ENCODE measurements at regions not wholly inside any gene's neighbourhood (a gene's known extent, or its start where the extent isn't known, plus 50 kb on each side); places are given as distances from the start of the nearest gene placed in this dataset.
"Not testable (repeated sequence)": the region's sequence is repeated elsewhere in the genome, so short reads cannot be mapped to it uniquely, and the experiment has no call there.

- DNase-seq (ENCODE audit: low read depth), result no peak
Observed at GRCh38 chr12:30203981-30204380, 420.2 kb upstream of the TMTC1 start.

DNA sequence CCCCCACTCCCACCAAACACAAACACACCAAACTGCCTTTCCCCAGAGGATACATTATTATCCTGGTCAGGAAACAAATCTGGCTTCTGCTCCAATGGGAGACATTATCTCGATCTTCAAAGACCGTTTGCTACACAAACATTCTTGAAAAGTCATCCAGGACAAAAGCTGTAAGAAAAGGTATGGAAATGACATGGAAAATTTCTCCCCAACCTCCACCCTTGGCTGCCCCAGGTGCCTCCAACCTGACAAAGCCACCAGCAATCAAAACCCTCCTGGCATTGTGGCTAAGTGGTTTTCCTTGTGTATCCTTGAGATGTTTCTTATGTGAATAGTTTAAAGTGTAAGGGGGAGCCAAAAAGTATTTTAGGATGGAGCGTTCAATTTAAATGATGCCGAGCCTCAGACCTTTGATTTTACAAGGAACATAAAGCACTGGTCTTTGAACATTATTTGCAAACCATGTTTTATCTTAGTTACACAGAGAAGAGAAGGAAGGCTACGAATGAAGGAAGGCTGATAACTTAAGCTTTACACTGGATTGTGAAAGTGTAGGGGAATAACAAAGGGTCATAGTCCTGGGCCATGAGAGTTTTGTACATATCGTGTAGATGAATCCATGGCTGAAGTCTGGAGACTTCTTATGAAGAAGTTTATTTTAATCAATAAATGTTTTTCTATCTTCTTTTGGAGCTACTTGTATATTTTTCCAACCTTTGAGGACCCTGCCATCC lies 418.9 kb upstream of the TMTC1 start:
- DNase-seq (ENCODE audit: low read depth), result no peak

DNA sequence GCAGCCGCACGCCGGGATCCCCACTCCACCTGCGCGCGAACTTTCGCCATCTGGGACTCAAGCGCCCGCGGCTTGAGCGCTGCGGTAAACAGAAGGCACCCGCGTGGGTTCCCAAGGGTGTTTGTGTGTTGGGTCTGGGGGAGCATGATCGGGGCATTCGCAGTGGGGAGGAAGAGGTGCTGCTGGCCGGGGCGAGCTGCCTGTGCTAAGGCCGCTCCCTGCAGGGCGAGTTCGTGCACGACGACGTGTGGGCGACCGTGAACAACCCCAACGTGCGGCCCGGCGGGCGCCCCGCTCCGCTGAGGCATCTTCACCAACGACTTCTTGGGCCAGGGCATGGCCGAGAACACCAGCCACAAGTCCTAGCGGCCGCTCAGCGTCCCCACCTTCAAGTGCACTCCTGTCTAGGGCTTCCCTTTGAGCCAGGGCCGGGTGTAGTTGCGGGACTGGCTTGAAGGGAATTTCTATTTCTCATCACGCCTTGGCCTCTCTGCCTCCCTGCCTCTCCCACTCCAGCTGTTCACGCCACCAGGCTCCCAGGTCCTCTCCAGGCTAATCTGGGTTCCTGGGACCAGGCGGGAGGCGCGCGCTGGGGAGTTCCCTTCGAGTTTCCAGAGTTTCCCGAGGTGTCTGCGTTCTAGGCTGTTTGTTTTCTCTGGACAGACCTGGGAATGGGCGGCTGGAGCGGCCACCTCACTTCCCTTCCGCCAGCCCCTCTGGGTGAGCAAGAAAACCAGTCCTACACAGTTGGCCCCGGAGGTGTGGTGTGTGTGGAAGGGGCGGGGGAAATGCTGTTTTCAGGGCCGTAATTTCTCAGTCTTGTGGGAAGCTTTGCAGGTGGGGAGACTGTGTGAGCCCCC lies 417.8 kb upstream of the TMTC1 start:
- no peak for DNase-seq (ENCODE audit: low read depth)

GRCh38 chr12:30200864-30201263 lies 417.1 kb upstream of the TMTC1 start:
- DNase-seq (ENCODE audit: low read depth), result no peak

- no peak for DNase-seq (ENCODE audit: low read depth)
Observed at GRCh38 chr12:30197392-30198057, 413.8 kb upstream of the TMTC1 start.

DNA sequence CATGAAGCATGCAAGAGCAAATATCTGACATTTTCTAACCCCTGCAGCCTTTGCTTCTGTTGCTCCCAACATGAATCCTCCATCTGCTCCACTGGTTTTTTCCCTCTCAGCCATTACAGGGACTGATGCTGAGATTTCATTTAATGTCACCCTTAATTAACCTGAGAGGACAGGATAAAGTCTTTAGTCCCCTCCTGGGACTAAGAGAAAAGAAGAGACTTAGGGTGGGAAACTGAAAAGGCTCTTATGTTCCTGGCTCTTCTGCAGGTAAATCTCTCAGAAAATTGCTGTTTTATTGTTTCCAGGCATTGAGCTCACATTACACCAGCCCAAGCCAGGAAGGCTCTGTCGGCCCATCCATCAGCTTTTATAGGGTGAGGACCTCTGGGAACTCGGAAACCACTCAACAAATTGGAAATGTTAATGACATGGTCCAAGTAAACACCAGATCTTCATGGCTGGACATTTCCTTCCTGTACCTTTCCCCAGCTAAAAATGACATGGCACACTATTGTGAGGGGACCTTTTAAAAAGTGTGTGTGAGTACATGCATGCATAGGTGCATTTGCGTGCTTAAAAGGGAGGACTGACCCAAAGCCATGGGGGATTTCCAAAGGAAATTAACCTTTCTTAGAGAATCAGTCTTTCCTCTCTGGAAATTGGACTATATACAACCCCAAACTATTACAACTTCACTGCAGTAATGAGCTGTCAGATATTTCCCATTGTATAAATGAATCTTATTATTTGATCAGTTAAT lies 408.1 kb upstream of the TMTC1 start:
- no peak for DNase-seq (ENCODE audit: low read depth)

- DNase-seq (ENCODE audit: low read depth), result peak; percentile 14
Observed at GRCh38 chr12:30188602-30189326, 405.0 kb upstream of the TMTC1 start.

DNA sequence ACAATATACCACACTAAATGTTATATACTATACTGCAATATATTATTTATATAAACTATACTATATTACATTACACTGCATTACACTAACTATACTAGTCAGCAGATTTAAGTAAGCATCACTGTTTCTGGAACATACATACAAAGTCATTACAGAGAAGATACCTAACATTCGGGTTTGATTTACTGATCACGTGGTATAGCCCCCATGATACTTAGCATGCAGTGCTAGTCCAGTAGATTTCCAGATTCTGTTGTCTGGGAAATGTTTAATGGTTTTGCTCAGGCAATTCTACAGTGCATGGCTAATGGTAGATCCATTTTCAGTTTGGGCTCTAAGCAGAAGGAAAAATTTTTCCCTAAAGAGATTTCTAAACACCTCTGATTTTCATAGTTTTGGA lies 403.7 kb upstream of the TMTC1 start:
- DNase-seq (ENCODE audit: low read depth), result no peak

DNA sequence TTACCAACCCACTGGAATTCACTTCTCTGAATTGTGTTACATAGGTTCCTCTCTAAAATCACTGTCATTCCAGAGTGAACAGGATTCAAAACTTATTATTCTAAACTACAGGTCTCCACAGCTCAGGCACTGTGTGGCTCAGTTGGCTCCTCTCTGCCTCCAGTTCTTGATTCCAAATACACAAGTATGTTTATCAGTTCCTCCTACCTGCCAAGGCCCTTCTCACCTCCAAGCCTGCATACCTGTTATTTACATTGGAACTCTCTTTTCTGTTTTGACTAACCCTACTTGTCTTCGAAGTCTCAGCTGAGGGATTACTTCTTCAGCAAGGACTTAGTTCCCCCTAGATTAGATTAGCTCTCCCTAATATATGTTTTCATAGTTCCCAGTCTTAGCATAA lies 397.6 kb upstream of the TMTC1 start:
- DNase-seq (ENCODE audit: low read depth), result no peak

DNA sequence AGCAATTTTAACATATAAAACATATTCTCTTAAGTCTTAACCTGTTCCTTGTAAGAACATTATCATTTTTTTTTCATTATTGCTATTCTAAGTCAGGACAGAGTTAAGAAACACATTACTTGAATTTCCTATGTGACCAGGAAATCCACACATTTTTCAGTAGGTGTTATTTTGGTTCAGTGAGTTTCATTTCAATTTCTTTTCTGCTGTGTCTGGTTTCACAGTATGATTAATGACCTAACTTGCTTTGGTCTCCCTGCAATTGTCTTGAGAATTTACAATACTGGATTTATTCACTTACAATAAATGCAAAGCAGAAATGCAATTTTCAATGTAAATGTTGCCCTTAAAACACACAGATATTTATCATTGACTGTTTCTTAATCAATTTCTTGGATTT lies 396.9 kb upstream of the TMTC1 start:
- no peak for DNase-seq (ENCODE audit: low read depth)

DNA sequence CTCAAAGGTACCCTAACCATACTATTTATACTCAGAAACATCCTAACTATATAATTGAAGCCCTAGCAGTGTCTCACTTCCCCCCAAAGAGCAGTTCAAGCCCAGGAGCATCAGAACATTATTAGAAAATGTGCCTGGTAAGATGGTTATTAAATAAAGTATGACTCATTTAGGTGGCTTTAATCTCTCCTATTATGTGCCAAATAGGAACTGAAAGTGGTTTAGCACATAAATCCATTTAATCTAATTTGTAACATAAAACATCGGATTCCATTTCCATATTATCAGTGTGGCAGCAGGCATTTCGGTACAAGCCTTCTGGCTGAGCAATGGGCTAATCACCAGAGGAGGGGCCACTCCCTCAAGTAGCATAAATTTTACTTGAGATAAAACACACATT lies 395.2 kb upstream of the TMTC1 start:
- DNase-seq (ENCODE audit: low read depth), result no peak

DNA sequence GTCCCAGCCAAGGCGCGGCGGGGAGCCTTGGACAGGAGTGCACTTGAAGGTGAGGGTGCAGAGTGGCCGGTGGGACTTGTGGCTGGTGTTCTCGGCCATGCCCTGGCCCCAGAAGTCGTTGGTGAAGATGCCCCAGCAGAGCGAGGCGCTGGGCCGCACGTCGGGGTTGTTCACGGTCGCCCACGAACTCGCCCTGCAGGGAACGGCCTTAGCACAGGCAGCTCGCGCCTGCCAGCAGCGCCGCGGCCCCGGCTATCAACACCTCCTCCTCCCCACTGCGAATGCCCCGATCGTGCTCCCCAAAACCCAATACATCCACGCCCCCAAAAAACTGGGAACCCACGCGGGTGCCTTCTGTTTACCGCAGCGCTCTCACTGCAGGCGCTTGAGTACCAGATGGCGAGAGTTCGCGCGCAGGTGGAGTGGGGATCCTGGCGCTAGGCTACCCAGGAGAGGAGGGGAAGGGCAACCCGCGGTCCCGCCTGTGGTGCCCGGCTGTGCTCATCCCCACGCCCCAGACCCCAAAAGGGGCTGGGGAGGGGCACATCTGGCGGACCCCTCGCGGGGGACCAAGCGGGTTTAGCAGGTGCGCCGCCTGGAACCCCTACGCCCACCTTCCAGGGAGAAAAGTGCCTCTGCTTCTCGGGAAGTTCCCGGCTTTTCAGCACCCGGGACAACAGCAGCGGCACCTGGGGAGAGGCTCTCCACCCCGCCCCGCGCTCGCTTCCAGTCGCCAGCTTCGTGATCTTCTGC lies 386.3 kb upstream of the TMTC1 start:
- no peak for DNase-seq (ENCODE audit: low read depth)

DNA sequence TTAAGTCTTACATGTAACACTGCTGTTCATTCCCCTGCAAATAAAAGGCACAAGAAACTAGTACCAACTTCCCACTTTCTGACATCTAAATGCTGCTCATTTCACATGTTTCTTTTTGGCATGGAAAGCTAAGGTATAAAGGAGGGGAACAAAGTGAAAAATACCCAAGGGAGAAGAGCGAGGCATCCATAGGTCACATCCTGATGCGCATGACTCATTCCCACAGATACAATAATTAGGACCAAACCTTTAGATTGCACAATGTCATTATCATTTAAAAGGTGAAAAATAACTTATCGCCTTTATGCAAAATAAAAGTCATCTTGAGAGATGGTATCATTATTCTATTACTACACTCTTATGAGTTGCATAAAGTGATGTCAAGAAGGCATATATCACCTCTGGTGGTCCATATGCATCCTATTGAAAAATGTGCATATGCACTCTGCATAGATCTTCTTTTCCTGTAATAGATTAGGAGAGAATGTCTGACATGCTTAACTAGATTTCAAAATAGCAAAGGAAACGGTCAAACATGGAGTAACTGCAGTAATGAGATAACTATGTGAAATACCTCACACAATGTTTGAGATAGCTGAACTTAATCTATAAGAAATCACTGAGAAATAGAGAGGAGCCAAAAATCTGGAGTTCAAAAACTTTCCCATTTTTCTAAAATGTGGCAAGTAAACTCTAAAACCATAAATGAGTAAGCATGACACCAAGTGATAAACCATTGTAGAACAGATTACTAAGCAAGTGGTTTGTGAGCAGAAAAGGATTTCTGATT lies 382.5 kb upstream of the TMTC1 start:
- no peak for DNase-seq (ENCODE audit: low read depth)

- no peak for DNase-seq (ENCODE audit: low read depth)
Observed at GRCh38 chr12:30164382-30165318, 380.9 kb upstream of the TMTC1 start.

GRCh38 chr12:30156833-30157232 lies 373.1 kb upstream of the TMTC1 start:
- DNase-seq (ENCODE audit: low read depth), result not testable (repeated sequence)

DNA sequence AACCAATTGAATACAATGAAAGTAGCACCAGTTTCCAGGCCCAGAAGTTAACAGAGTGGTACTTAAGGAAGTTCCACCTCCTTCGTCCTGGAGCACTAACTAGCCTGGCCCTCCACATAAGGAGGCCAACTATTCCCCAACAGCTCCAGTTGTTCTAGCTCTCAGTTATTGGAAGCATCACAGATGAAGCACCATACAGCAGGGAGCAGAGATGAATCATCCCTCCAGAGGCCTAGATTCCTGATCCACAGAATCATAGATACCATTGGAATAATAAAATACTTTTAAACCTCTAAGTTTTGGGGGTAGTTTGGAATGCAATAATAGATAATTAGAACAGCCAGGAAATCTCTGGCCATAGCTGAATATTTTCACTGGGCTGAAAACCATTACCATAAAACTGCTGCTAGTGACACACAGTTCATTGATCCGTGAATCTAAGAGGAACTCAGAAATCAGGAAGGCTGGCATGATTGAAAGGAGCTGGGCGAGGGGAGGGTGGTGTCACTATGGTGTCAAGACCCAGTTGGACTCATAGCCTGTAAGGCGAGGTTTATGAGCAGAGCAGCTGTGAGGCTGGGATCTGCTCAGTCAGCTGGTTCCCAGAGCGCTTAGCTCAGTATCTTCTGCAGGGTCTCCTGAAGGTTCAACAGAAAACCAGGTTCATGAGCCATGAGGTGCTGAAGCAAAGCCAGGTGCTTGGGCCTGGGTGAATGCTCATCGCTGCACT lies 371.4 kb upstream of the TMTC1 start:
- DNase-seq (ENCODE audit: low read depth), result no peak

DNA sequence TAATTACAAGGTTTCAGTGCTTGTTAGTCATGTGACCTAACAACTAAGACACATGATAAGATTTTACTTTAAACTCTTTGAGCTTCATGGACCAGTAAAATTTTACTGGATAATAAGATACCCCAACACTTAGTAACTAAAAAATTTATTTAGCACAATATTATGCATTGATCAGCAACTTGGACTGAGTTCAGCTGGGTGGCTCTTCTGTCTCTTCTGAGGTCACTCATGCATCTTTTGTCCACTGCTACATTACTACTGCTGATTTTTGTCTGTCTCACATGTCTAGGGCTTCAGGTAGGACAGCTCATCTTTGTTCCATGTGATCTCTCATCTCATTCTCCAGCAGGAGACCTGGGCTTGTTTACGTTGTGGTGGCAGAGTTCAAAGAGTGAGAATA lies 370.2 kb upstream of the TMTC1 start:
- DNase-seq (ENCODE audit: low read depth), result no peak

- no peak for DNase-seq (ENCODE audit: low read depth)
Observed at GRCh38 chr12:30152705-30153104, 369.0 kb upstream of the TMTC1 start.
